Neuronal stem cell (in vitro differentiated cells): ENCODE measurements at regions not wholly inside any gene's neighbourhood (a gene's known extent, or its start where the extent isn't known, plus 50 kb on each side); places are given as distances from the start of the nearest gene placed in this dataset.

Source experiments
- DNase-seq: peaks from one replicate; pipeline ENCODE4 v3.0.0-alpha.2; 2013; ENCODE audit warnings: low spot score
- H2AFZ ChIP-seq: one replicate; pipeline ENCODE4 v1.6.1; 2013; ENCODE audit warnings: mild to moderate bottlenecking, low read length, inconsistent platforms
- H2AK5ac ChIP-seq: 2 replicates; pipeline ENCODE4 v1.6.1; 2013; ENCODE audit warnings: low read depth, mild to moderate bottlenecking, inconsistent platforms, low read length, moderate library complexity, mixed read lengths
- H2BK120ac ChIP-seq: 2 replicates; pipeline ENCODE4 v1.6.1; 2013; ENCODE audit warnings: low read depth, mild to moderate bottlenecking, inconsistent platforms, low read length, moderate library complexity, mixed read lengths
- H2BK12ac ChIP-seq: one replicate; pipeline ENCODE4 v1.6.1; 2013; ENCODE audit warnings: low read length, inconsistent platforms
- H2BK15ac ChIP-seq: 2 replicates; pipeline ENCODE4 v1.6.1; 2013; ENCODE audit warnings: mild to moderate bottlenecking, low read length, inconsistent platforms, mixed read lengths
- H2BK5ac ChIP-seq: one replicate; pipeline ENCODE4 v1.6.1; 2013; ENCODE audit warnings: inconsistent platforms, mild to moderate bottlenecking, low read length, moderate library complexity
- H3K14ac ChIP-seq: one replicate; pipeline ENCODE4 v1.6.1; 2013; ENCODE audit warnings: low read length, inconsistent platforms
- H3K18ac ChIP-seq: 2 replicates; pipeline ENCODE4 v1.6.1; 2013; ENCODE audit warnings: low read length, inconsistent platforms
- H3K23ac ChIP-seq: 2 replicates; pipeline ENCODE4 v1.6.1; 2013; ENCODE audit warnings: low read depth, mild to moderate bottlenecking, mixed read lengths, low read length, inconsistent platforms; ENCODE audit not compliant: poor library complexity
- H3K27ac ChIP-seq: replicated peaks from 3 replicates; pipeline ENCODE4 v1.5.1; 2013; ENCODE audit warnings: low read length, inconsistent platforms
- H3K27me3 ChIP-seq, 3 experiments: 2 replicates each; pipeline ENCODE4 v1.6.1; 2013; ENCODE audit warnings: low read length in 3 of 3, mild to moderate bottlenecking in 2 of 3, inconsistent platforms in 1 of 3, low read depth in 1 of 3, mixed read lengths in 1 of 3, moderate library complexity in 1 of 3; ENCODE audit not compliant: control insufficient read depth in 3 of 3, insufficient read depth in 3 of 3
- H3K36me3 ChIP-seq, 2 donors: replicated peaks in 1 of 2; 2 replicates each; pipeline ENCODE4 v1.6.1; 2013; ENCODE audit warnings: low read length in 2 of 2; ENCODE audit not compliant: control insufficient read depth in 2 of 2, insufficient read depth in 2 of 2
- H3K4ac ChIP-seq: 2 replicates; pipeline ENCODE4 v1.6.1; 2013; ENCODE audit warnings: inconsistent platforms, mild to moderate bottlenecking, low read length, moderate library complexity
- H3K4me1 ChIP-seq, 2 donors: 1 replicate in 1 of 2; 2 replicates in 1 of 2; pipeline ENCODE4 v1.6.1; 2013; ENCODE audit warnings: low read length in 2 of 2, low read depth in 1 of 2; ENCODE audit not compliant: control insufficient read depth in 2 of 2, insufficient read depth in 1 of 2
- H3K4me2 ChIP-seq: one replicate; pipeline ENCODE4 v1.6.1; 2013; ENCODE audit warnings: mild to moderate bottlenecking, low read length, inconsistent platforms; ENCODE audit not compliant: insufficient read depth, poor library complexity, severe bottlenecking
- H3K4me3 ChIP-seq, 2 donors: 2 replicates each; pipeline ENCODE4 v1.5.1; 2013; ENCODE audit warnings: low read length in 2 of 2, mild to moderate bottlenecking in 2 of 2, inconsistent platforms in 1 of 2, moderate library complexity in 1 of 2
- H3K79me1 ChIP-seq: one replicate; pipeline ENCODE4 v1.6.1; 2013; ENCODE audit warnings: low read depth, mild to moderate bottlenecking, inconsistent platforms, low read length, moderate library complexity
- H3K9ac ChIP-seq: one replicate; pipeline ENCODE4 v1.6.1; 2013; ENCODE audit warnings: mild to moderate bottlenecking, low read depth, low read length, inconsistent platforms; ENCODE audit not compliant: poor library complexity
- H3K9me3 ChIP-seq, 2 donors: replicated peaks in 1 of 2; 2 replicates each; pipeline versions ENCODE3 to v1.6.1; 2013; ENCODE audit warnings: low read length in 2 of 2, mild to moderate bottlenecking in 2 of 2, inconsistent platforms in 1 of 2, low read depth in 1 of 2, mixed read lengths in 1 of 2, moderate library complexity in 1 of 2; ENCODE audit not compliant: control insufficient read depth in 2 of 2, insufficient read depth in 1 of 2
- H4K8ac ChIP-seq: one replicate; pipeline ENCODE4 v1.6.1; 2013; ENCODE audit warnings: low read depth, mild to moderate bottlenecking, inconsistent platforms, low read length, moderate library complexity
- H4K91ac ChIP-seq: one replicate; pipeline ENCODE4 v1.6.1; 2013; ENCODE audit warnings: low read length, low read depth, mild to moderate bottlenecking, inconsistent platforms; ENCODE audit not compliant: poor library complexity
- WGBS, 2 donors: extraction: QIAGEN DNeasy Blood & Tissue Kit; methylation state at CpG; one replicate each; pipeline ENCODE4 v1.1.7; 2013; ENCODE audit warnings: missing lambda C conversion rate in 2 of 2, mixed read lengths in 1 of 2; ENCODE audit not compliant: insufficient read length in 2 of 2, insufficient replicate concordance in 1 of 2; ENCODE audit errors: extremely low coverage in 2 of 2; 5-methylcytosine and 5-hydroxymethylcytosine counted together

DNA sequence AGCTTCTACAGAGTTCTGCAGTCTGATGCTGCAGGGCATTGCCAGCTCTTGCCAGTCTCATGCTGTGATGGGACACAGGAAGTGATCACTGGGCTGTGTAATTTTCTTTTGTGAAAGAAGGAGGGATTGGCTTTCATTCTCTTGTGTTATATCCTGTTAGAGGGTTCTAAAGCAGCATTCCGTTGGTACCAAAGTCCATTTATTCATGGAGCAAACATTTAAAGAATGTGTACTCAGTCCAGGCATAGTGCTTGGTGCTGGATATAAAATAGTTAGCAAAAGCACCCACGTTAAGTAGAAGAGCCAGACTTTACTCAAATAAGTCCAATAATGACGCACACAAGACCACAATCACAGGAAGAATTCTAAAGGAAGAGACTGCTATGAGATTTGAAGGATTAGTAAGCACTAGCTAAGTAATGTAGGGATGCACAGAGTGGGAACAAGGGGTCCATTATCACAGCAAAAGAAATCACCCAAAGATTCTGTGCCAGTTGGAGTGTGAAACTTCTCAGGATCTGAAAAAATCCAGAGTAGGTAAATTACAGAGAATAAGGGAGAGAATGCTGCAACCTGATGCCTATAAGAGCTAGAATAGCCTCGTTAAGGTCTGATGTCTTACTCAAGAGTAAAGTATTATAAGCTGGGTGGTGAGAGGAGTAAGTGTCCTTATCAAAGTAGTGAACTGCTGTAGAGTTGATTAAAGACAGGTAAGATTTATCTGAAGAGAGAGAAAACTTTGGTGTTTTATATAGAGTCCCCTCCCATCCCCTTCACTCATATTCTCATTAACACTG, 728.3 kb downstream of the METTL15 start:
- no CpG with 5 or more reads among the region's 4 CpGs for WGBS, 2 donors
- Histone ChIP-seq H3K27me3 (no peaks in the 10 kb centered on the region), H3K14ac (no peak overlapping the region), H3K9me3 (no peaks in the 10 kb centered on the region), H3K4me3 (no peak overlapping the region), H2BK5ac (no peak overlapping the region), H2AK5ac (no peak overlapping the region), H2BK12ac (no peak overlapping the region), H4K91ac (no peak overlapping the region), H3K27ac (no peak overlapping the region), H2BK120ac (no peak overlapping the region), H3K4me1 (peaks cover 4 to 12% of the 10 kb centered on the region in 2 donors), H2AFZ (peak overlapping the region; percentile 37), H3K4ac (no peak overlapping the region), H3K79me1 (no peaks in the 10 kb centered on the region), H3K23ac (no peak overlapping the region), H3K9ac (no peak overlapping the region), H3K36me3 (no peaks in the 10 kb centered on the region), H4K8ac (no peak overlapping the region), H2BK15ac (no peak overlapping the region), H3K18ac (no peak overlapping the region), H3K4me2 (no peak overlapping the region)
- DNase-seq = peak; percentile 26

DNA sequence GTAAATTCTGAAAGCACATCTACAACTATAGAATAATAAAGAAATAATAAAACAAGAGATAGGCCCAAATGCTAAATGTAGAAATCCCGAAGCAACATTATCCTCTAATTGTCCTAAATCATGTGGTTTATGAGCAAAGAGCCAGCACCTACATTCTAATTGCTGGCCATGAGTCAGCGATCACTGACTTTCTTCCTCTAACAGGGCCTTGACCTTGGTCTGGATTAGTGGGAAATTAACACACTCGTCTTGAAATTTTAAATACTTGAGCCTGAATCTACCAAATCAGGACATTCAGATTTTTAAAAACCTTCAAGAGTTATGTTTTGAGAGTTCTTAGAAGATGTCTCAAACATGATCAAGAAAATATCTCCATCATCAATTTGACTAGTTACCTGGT, 727.6 kb downstream of the METTL15 start:
- no peak overlapping the region for H3K27ac ChIP-seq
- no peak overlapping the region for H2BK15ac ChIP-seq
- no CpG with 5 or more reads among the region's 3 CpGs for WGBS, 2 donors

DNA sequence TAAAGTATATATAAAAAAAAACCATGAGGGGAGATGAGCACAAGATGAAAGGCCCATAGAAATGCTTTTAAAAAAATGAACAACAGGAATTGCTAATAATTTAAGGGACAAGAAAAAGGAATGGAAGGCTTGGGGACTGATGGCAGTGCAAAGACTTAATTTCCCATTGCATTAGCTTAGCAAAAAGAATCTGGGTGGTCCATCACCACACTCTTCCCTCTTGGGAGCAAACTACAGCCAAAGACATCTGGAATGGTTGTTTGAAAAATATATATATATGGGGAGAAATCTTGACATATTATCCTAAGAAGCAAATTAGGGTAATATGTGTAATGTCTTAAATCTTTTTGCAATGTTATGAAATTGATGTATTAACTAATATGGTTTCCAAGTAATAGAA, 727.1 kb downstream of the METTL15 start:
- Histone ChIP-seq H2AFZ (no peak overlapping the region), H3K9ac (no peak overlapping the region), H4K8ac (no peak overlapping the region), H2BK12ac (no peak overlapping the region), H2BK120ac (no peak overlapping the region), H4K91ac (no peak overlapping the region), H3K27me3 (no peaks in the 10 kb centered on the region), H3K14ac (no peak overlapping the region), H3K4me2 (no peak overlapping the region), H3K4me1 (peaks cover 4 to 12% of the 10 kb centered on the region in 2 donors), H3K27ac (no peak overlapping the region), H3K23ac (no peak overlapping the region), H3K4ac (no peak overlapping the region), H2BK5ac (no peak overlapping the region), H2BK15ac (no peak overlapping the region), H3K18ac (no peak overlapping the region), H3K4me3 (no peak overlapping the region), H3K9me3 (no peaks in the 10 kb centered on the region), H3K79me1 (no peaks in the 10 kb centered on the region), H2AK5ac (no peak overlapping the region), H3K36me3 (no peaks in the 10 kb centered on the region)
- DNase-seq = no peak

More for the DNA sequence above, 727.6 kb downstream of the METTL15 start:
- Histone ChIP-seq H2AK5ac (no peak overlapping the region), H4K91ac (no peak overlapping the region), H3K79me1 (no peaks in the 10 kb centered on the region), H3K4ac (no peak overlapping the region), H3K4me1 (peaks cover 4 to 12% of the 10 kb centered on the region in 2 donors), H3K23ac (no peak overlapping the region), H3K9me3 (no peaks in the 10 kb centered on the region), H3K18ac (no peak overlapping the region), H2BK5ac (no peak overlapping the region), H3K9ac (no peak overlapping the region), H2AFZ (peak overlapping the region; percentile 37), H3K27me3 (no peaks in the 10 kb centered on the region), H2BK12ac (no peak overlapping the region), H4K8ac (no peak overlapping the region), H2BK120ac (no peak overlapping the region), H3K4me3 (no peak overlapping the region), H3K4me2 (no peak overlapping the region), H3K14ac (no peak overlapping the region), H3K36me3 (no peaks in the 10 kb centered on the region)
- DNase-seq = no peak

DNA sequence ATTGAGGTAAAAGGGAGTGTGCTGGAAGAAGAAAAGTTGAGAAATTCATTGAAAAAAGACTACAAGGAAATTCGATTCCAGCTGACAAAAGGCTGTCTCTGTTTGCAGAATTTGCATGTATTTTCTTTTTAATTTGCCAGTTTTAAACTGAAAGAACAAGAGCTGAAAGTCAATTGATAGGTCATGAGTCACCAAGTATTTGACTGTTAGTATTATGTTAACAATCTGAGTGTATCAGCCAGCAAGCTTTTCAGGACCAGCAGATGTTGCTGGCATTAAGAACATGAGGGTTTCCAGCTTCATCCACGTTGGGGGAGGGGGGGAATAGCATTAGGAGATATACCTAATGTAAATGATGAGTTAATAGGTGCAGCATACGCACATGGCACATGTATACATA, 726.7 kb downstream of the METTL15 start:
- no CpG with 5 or more reads among the region's 3 CpGs for WGBS, 2 donors
- Histone ChIP-seq H2BK12ac (no peak overlapping the region), H3K9ac (no peak overlapping the region), H3K4me1 (peaks cover 4 to 12% of the 10 kb centered on the region in 2 donors), H3K27ac (no peak overlapping the region), H2BK15ac (no peak overlapping the region), H3K36me3 (no peaks in the 10 kb centered on the region), H4K8ac (no peak overlapping the region), H3K79me1 (no peaks in the 10 kb centered on the region), H3K4me3 (no peak overlapping the region), H2BK5ac (no peak overlapping the region), H3K4me2 (no peak overlapping the region), H3K4ac (no peak overlapping the region), H4K91ac (no peak overlapping the region), H3K23ac (no peak overlapping the region), H2AFZ (peak overlapping the region; percentile 31), H3K27me3 (no peaks in the 10 kb centered on the region), H2BK120ac (no peak overlapping the region), H3K14ac (no peak overlapping the region), H3K9me3 (no peaks in the 10 kb centered on the region), H3K18ac (no peak overlapping the region), H2AK5ac (no peak overlapping the region)
- no peak for DNase-seq
